ENCODE measurements at regions not wholly inside any gene's neighbourhood (a gene's known extent, or its start where the extent isn't known, plus 50 kb on each side); places are given as distances from the start of the nearest gene placed in this dataset.

DNA sequence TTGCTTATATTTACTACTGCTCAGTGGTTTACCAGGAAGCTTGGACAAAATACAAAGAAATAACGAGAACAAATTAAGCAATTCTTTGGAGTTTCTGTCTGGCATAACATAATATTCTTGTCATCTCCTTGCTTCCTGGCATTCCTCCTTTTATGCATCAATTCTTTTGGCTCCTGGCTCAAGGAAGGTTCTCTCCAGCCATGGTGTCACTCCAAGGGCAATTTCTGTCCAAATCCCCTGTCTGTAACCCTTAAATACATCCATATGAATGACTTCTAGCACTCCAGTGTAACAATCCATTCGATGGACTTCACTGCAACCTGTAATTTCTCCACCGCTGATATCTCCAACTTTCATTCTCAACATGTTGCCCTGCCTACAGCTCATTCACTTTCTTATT lies 617.7 kb upstream of the ANKRD30A start:
- TF ChIP-seq POLR2A (IDR thresholded peaks at IDR 0.05) (no peak), CTCF (IDR thresholded peaks at IDR 0.05) (no peak), POLR2AphosphoS5 (IDR thresholded peaks at IDR 0.05) (no peak), EP300 (IDR thresholded peaks at IDR 0.05) (no peak)

Measured in upper lobe of left lung (tissue), 4 donors.